ENCODE measurements at regions not wholly inside any gene's neighbourhood (a gene's known extent, or its start where the extent isn't known, plus 50 kb on each side); places are given as distances from the start of the nearest gene placed in this dataset.

GRCh38 chr18:22503803-22504202 is 86.1 kb upstream of the CTAGE1 start:
- Histone ChIP-seq H3K9ac (ENCODE audit: control insufficient read depth, insufficient read depth, low read length) (no peak overlapping the region), H3K79me2 (ENCODE audit: control insufficient read depth, insufficient read depth, low read length) (no peaks in the 10 kb centered on the region), H3K36me3 (ENCODE audit: control insufficient read depth in 2 of 2, insufficient read depth in 2 of 2, low read length in 1 of 2) (no peaks in the 10 kb centered on the region), H3K27me3 (replicated peaks in 1 of 2; ENCODE audit: control insufficient read depth in 2 of 2, insufficient read depth in 2 of 2, low read length in 1 of 2) (no peaks in the 10 kb centered on the region), H4K20me1 (ENCODE audit: control insufficient read depth, insufficient read depth) (no peaks in the 10 kb centered on the region), H3K4me3 (no peak overlapping the region), H3K4me1 (ENCODE audit: control insufficient read depth, insufficient read depth, low read length) (no peaks in the 10 kb centered on the region), H2AFZ (ENCODE audit: control insufficient read depth, low read depth, low read length) (no peak overlapping the region), H3K4me2 (ENCODE audit: control insufficient read depth, insufficient read depth) (no peak overlapping the region), H3K27ac (ENCODE audit: control insufficient read depth, insufficient read depth) (no peak overlapping the region), H3K9me3 (replicated peaks; ENCODE audit: control insufficient read depth, insufficient read depth, low read length) (no peaks in the 10 kb centered on the region)
- ChIA-PET RAD21 (ENCODE audit: unreplicated experiment) (no interaction called here), SMC1A (ENCODE audit: uncharacterized antibody, unreplicated experiment) (no interaction called here), POLR2A (no interaction called here), CTCF (no interaction called here)
- TF ChIP-seq RAD51 (IDR thresholded peaks at IDR 0.05) (no peak), E4F1 (IDR thresholded peaks at IDR 0.05; ENCODE audit: borderline replicate concordance, partially characterized antibody) (no peak), EED (IDR thresholded peaks at IDR 0.05; ENCODE audit: low read depth) (no peak), EGR1 (IDR thresholded peaks at IDR 0.05; ENCODE audit: borderline replicate concordance in 1 of 2, low read depth in 2 of 2, low read length in 2 of 2) (no peak), POU2F2 (IDR thresholded peaks at IDR 0.05; ENCODE audit: borderline replicate concordance, low read depth, low read length) (no peak), STAT1 (conservative IDR thresholded peaks at IDR 0.05) (no peak), ATF3 (IDR thresholded peaks at IDR 0.05; ENCODE audit: borderline replicate concordance, extremely low read depth, low read depth, low read length) (no peak), SMC3 (IDR thresholded peaks at IDR 0.05; ENCODE audit: borderline replicate concordance, low read length) (no peak), YY1 (IDR thresholded peaks at IDR 0.05; ENCODE audit: low read depth, low read length) (no peak), RELB (IDR thresholded peaks at IDR 0.05; ENCODE audit: low read depth) (no peak), ZNF384 (IDR thresholded peaks at IDR 0.05; ENCODE audit: borderline replicate concordance, low read depth, low read length) (no peak), CUX1 (IDR thresholded peaks at IDR 0.05; ENCODE audit: insufficient replicate concordance, low read depth, low read length) (no peak), CREB1 (IDR thresholded peaks at IDR 0.05; ENCODE audit: low read depth) (no peak), ASH2L (IDR thresholded peaks at IDR 0.05; ENCODE audit: borderline replicate concordance, low read depth) (no peak)
- WGBS (ENCODE audit: insufficient coverage, insufficient replicate concordance, low lambda C conversion rate, missing lambda C conversion rate): 60% methylated on average over 3 of the region's 3 CpGs
- intact Hi-C loops (cut with micrococcal nuclease; ENCODE audit: unreplicated experiment): loop anchor here (10.0 kb wide), 1 partner anchor 121 kb away; no protein-coding TSS in a partner anchor
- FAIRE-seq (no peak), ATAC-seq (no peak), DNase-seq (ENCODE audit: low read depth, low spot score) (no peak)
- no TSS peak for BruUV-seq (replicated peaks)
- in situ Hi-C loops (cut with MboI): no loop called here

Measured in GM12878 (cell line).